ENCODE measurements at regions not wholly inside any gene's neighbourhood (a gene's known extent, or its start where the extent isn't known, plus 50 kb on each side); places are given as distances from the start of the nearest gene placed in this dataset.

- TF ChIP-seq CTCF (conservative IDR thresholded peaks at IDR 0.05; ENCODE audit: low read depth, low read length) (no peak), EZH2phosphoT487 (IDR thresholded peaks at IDR 0.05; ENCODE audit: borderline replicate concordance, low read length) (no peak), EZH2 (IDR thresholded peaks at IDR 0.05; ENCODE audit: low read length, unreplicated experiment) (no peak)
These were observed 103.4 kb downstream of the CEP44 start for GRCh38 chr4:174387143-174387542.

Measured in PC-3 (cell line).